SK-N-SH (cell line): ENCODE measurements at regions not wholly inside any gene's neighbourhood (a gene's known extent, or its start where the extent isn't known, plus 50 kb on each side); places are given as distances from the start of the nearest gene placed in this dataset.

ENCODE experiments used
- CTCF ChIA-PET: fragments of 300-600, 350-600 bp; formaldehyde crosslinking; extraction: SDS; loops from one replicate; lab custom pipeline; 2021; lab: Yijun Ruan, JAX
- POLR2A ChIA-PET: fragments of 350-600 bp; sonication (Branson Sonifier 250); formaldehyde crosslinking; extraction: SDS; loops from one replicate; lab custom pipeline; 2020; ENCODE audit warnings: antibody characterized with exemption, inconsistent platforms; lab: Yijun Ruan, JAX
- DNase-seq: peaks from one replicate; pipeline ENCODE4 v3.0.0; 2012
- H2AFZ ChIP-seq: fragments of 200-600 bp; sonication (generic); 2 replicates; pipeline ENCODE4 v1.8.1; 2016; ENCODE audit warnings: antibody characterized with exemption, mild to moderate bottlenecking, low read depth
- H3F3A ChIP-seq: fragments of 200-600 bp; sonication (generic); replicated peaks from 2 replicates; pipeline ENCODE3; 2016; ENCODE audit warnings: antibody characterized with exemption, mild to moderate bottlenecking; ENCODE audit not compliant: insufficient read depth
- H3K27ac ChIP-seq, 2 experiments: fragments of 200-500 bp in 1 of 2; fragments of 200-600 bp in 1 of 2; sonication (Bioruptor generic) in 1 of 2; sonication (generic), shearing (Covaris generic) in 1 of 2; 2 replicates each; pipeline versions ENCODE4 v1.5.1 to v1.6.1; 2014 to 2016; ENCODE audit warnings: low read depth in 2 of 2, inconsistent platforms in 1 of 2, low read length in 1 of 2, mild to moderate bottlenecking in 1 of 2, mixed read lengths in 1 of 2
- H3K27me3 ChIP-seq: fragments of 200-600 bp; sonication (generic), shearing (Covaris generic); 2 replicates; pipeline ENCODE4 v1.6.1; 2016; ENCODE audit warnings: mixed run types; ENCODE audit not compliant: insufficient read depth
- H3K36me3 ChIP-seq, 2 experiments: fragments of 200-500 bp in 1 of 2; fragments of 200-600 bp in 1 of 2; sonication (Bioruptor generic) in 1 of 2; sonication (generic) in 1 of 2; replicated peaks in 1 of 2; 2 replicates each; pipeline versions ENCODE3 to v1.5.1; 2014 to 2016; ENCODE audit warnings: low read length in 1 of 2, mild to moderate bottlenecking in 1 of 2; ENCODE audit not compliant: insufficient read depth in 2 of 2, control insufficient read depth in 1 of 2
- H3K4me1 ChIP-seq, 2 experiments: fragments of 200-500 bp in 1 of 2; fragments of 200-600 bp in 1 of 2; sonication (Bioruptor generic) in 1 of 2; sonication (generic), shearing (Covaris generic) in 1 of 2; 2 replicates each; pipeline versions ENCODE4 v1.5.1 to v1.6.1; 2014 to 2016; ENCODE audit warnings: low read depth in 1 of 2, low read length in 1 of 2, mixed run types in 1 of 2; ENCODE audit not compliant: insufficient read depth in 2 of 2, control insufficient read depth in 1 of 2
- H3K4me2 ChIP-seq: fragments of 200-600 bp; sonication (generic), shearing (Covaris generic); 2 replicates; pipeline ENCODE4 v1.6.1; 2017; ENCODE audit warnings: mixed run types
- H3K4me3 ChIP-seq, 2 experiments: fragments of 200-500 bp in 1 of 2; fragments of 200-600 bp in 1 of 2; sonication (Bioruptor generic) in 1 of 2; sonication (generic), shearing (Covaris generic) in 1 of 2; 2 replicates each; pipeline versions ENCODE4 v1.5.1 to v1.8.1; 2014 to 2016; ENCODE audit warnings: low read depth in 2 of 2, inconsistent platforms in 1 of 2, low read length in 1 of 2, mild to moderate bottlenecking in 1 of 2, mixed read lengths in 1 of 2, moderate library complexity in 1 of 2
- H3K79me2 ChIP-seq: fragments of 200-600 bp; sonication (generic); 2 replicates; pipeline ENCODE4 v1.8.1; 2017; ENCODE audit warnings: mild to moderate bottlenecking; ENCODE audit not compliant: insufficient read depth
- H3K9ac ChIP-seq: fragments of 200-600 bp; sonication (generic); 2 replicates; pipeline ENCODE4 v1.6.1; 2017; ENCODE audit warnings: mixed run types
- H3K9me2 ChIP-seq: fragments of 200-600 bp; sonication (generic); 2 replicates; pipeline ENCODE4 v1.6.1; 2017; ENCODE audit warnings: mixed run types
- H3K9me3 ChIP-seq: fragments of 200-600 bp; sonication (generic); 2 replicates; pipeline ENCODE4 v1.6.1; 2017; ENCODE audit warnings: mixed run types, mild to moderate bottlenecking, moderate library complexity
- H4K20me1 ChIP-seq: fragments of 200-600 bp; sonication (generic); 2 replicates; pipeline ENCODE4 v1.6.1; 2017; ENCODE audit warnings: mild to moderate bottlenecking, mixed run types; ENCODE audit not compliant: insufficient read depth
- CTCF ChIP-seq: fragments of 200-600 bp; sonication (generic); IDR thresholded peaks from 2 replicates; pipeline ENCODE4 v1.6.1; 2017; ENCODE audit warnings: antibody characterized with exemption, mild to moderate bottlenecking, moderate library complexity
- ELF1 ChIP-seq: IDR thresholded peaks from 2 replicates; pipeline ENCODE4 v1.4.0; 2012
- EP300 ChIP-seq, 2 experiments: IDR thresholded peaks; 2 replicates each; pipeline versions ENCODE4 v1.4.0 to v1.6.1; 2012; ENCODE audit warnings: borderline replicate concordance in 1 of 2, low read depth in 1 of 2, low read length in 1 of 2
- EZH2phosphoT487 ChIP-seq: fragments of 200-600 bp; sonication (generic); IDR thresholded peaks from 2 replicates; pipeline ENCODE4 v1.6.1; 2017; ENCODE audit warnings: low read depth, mixed run types, mild to moderate bottlenecking, antibody characterized with exemption, moderate library complexity, borderline replicate concordance
- FOSL2 ChIP-seq: IDR thresholded peaks from 2 replicates; pipeline ENCODE4 v1.4.0; 2012; ENCODE audit warnings: low read depth, mild to moderate bottlenecking, moderate library complexity, borderline replicate concordance
- FOXJ3 ChIP-seq: sonication (generic); formaldehyde crosslinking; IDR thresholded peaks from 2 replicates; pipeline ENCODE4 v1.5.1; 2020; ENCODE audit warnings: mild to moderate bottlenecking, missing genetic modification reagents
- GABPA ChIP-seq: IDR thresholded peaks from 2 replicates; pipeline ENCODE4 v1.4.0; 2012; ENCODE audit warnings: low read depth, mild to moderate bottlenecking
- GATA2 ChIP-seq: sonication (generic); formaldehyde crosslinking; IDR thresholded peaks from 2 replicates; pipeline ENCODE4 v1.5.0; 2020; ENCODE audit warnings: mild to moderate bottlenecking, missing genetic modification reagents
- IRF3 ChIP-seq: fragments of 150-350 bp; IDR thresholded peaks from 2 replicates; pipeline ENCODE4 v1.6.1; 2016; ENCODE audit warnings: mild to moderate bottlenecking, low read depth, low read length
- JUND ChIP-seq: IDR thresholded peaks from 2 replicates; pipeline ENCODE4 v1.4.0; 2012
- MXI1 ChIP-seq: IDR thresholded peaks from 2 replicates; pipeline ENCODE4 v1.6.1; 2012; ENCODE audit warnings: mild to moderate bottlenecking, low read depth, low read length, improper control_type of control experiment
- NRF1 ChIP-seq: IDR thresholded peaks from 2 replicates; pipeline ENCODE4 v1.6.1; 2012; ENCODE audit warnings: low read depth, mild to moderate bottlenecking, low read length
- PBX3 ChIP-seq: IDR thresholded peaks from 2 replicates; pipeline ENCODE4; 2012
- POLR2AphosphoS5 ChIP-seq: IDR thresholded peaks from 2 replicates; pipeline ENCODE4 v1.6.1; 2012; ENCODE audit warnings: low read depth, low read length
- RAD21 ChIP-seq: IDR thresholded peaks from 2 replicates; pipeline ENCODE4 v1.6.1; 2012; ENCODE audit warnings: mild to moderate bottlenecking, low read length
- RCOR1 ChIP-seq: fragments of 150-350 bp; IDR thresholded peaks from 2 replicates; pipeline ENCODE4 v1.6.1; 2017; ENCODE audit warnings: antibody characterized with exemption, low read length
- RFX5 ChIP-seq: IDR thresholded peaks from 2 replicates; pipeline ENCODE4 v1.6.1; 2012; ENCODE audit warnings: mild to moderate bottlenecking, improper control_type of control experiment, low read length
- RXRA ChIP-seq: IDR thresholded peaks from 2 replicates; pipeline ENCODE4 v1.4.0; 2012; ENCODE audit warnings: low read depth, mild to moderate bottlenecking, borderline replicate concordance
- SIN3A ChIP-seq: IDR thresholded peaks from 2 replicates; pipeline ENCODE4 v1.6.1; 2012; ENCODE audit warnings: low read depth, mild to moderate bottlenecking, low read length, moderate library complexity, borderline replicate concordance
- TAF1 ChIP-seq: IDR thresholded peaks from 2 replicates; pipeline ENCODE4 v1.6.1; 2012; ENCODE audit warnings: low read depth, mild to moderate bottlenecking, low read length, moderate library complexity, borderline replicate concordance
- TCF12 ChIP-seq: IDR thresholded peaks from 2 replicates; pipeline ENCODE4 v1.4.0; 2012
- TEAD4 ChIP-seq: IDR thresholded peaks from 2 replicates; pipeline ENCODE4 v1.4.0; 2012; ENCODE audit warnings: mild to moderate bottlenecking, borderline replicate concordance; ENCODE audit not compliant: insufficient read depth
- USF1 ChIP-seq: IDR thresholded peaks from 2 replicates; pipeline ENCODE4 v1.4.0; 2012; ENCODE audit warnings: low read depth, borderline replicate concordance
- YY1 ChIP-seq: IDR thresholded peaks from 2 replicates; pipeline ENCODE4 v1.4.0; 2012; ENCODE audit warnings: low read depth, mild to moderate bottlenecking
- WGBS: methylation state at CpG from one replicate; pipeline ENCODE4 v1.1.6; 2017; ENCODE audit warnings: low lambda C conversion rate; 5-methylcytosine and 5-hydroxymethylcytosine counted together
- TF ChIP-seq, protein P1 (sequence below): IDR thresholded peaks from 2 replicates; pipeline ENCODE4 v1.4.0; 2012; ENCODE audit warnings: low read depth
- TF ChIP-seq, protein P2 (sequence below): IDR thresholded peaks from 2 replicates; pipeline ENCODE4 v1.4.0; 2012; ENCODE audit warnings: low read depth, borderline replicate concordance

GRCh38 chr2:12287220-12287751 lies 429.4 kb upstream of the TRIB2 start:
- H4K20me1 ChIP-seq: no peaks in the 10 kb centered on the region
- H3K4me1 ChIP-seq: peaks cover 3 to 21% of the 10 kb centered on the region in 2 experiments
- H3F3A ChIP-seq: no peaks in the 10 kb centered on the region
- H3K9me3 ChIP-seq: no peaks in the 10 kb centered on the region
- POLR2A ChIA-PET: no interaction called here
- no peak for DNase-seq
- no peaks in the 10 kb centered on the region for H3K36me3 ChIP-seq
- H3K9me2 ChIP-seq: no peaks in the 10 kb centered on the region
- no peaks in the 10 kb centered on the region for H3K79me2 ChIP-seq
- H3K27ac ChIP-seq: peak overlapping the region in 1 of 2 experiments; percentile 62; a peak in 2 of 4 replicates
- no peak overlapping the region for H3K9ac ChIP-seq
- H3K4me2 ChIP-seq: peak overlapping the region; percentile 32
- H3K27me3 ChIP-seq: no peaks in the 10 kb centered on the region
- WGBS: 28% methylated on average over 5 of the region's 5 CpGs
- no peak overlapping the region for H3K4me3 ChIP-seq
- CTCF ChIA-PET: interaction anchor here (0.8 to 1.6 kb wide), 4 partner anchors 9 to 46 kb away, joined by 3 to 4 read pairs (median 4); no protein-coding TSS in a partner anchor
- no peak overlapping the region for H2AFZ ChIP-seq
- TF ChIP-seq PBX3 (peak; percentile 93), JUND (peak; percentile 94), USF1 (no peak), EZH2phosphoT487 (no peak), SIN3A (no peak), YY1 (no peak), TAF1 (no peak), IRF3 (no peak), NRF1 (no peak), TCF12 (peak; percentile 97), RXRA (peak; percentile 81; the same call in 1 of the 2 replicates), RAD21 (no peak), GABPA (no peak), EP300 (IDR thresholded peaks at IDR 0.05; ENCODE audit: borderline replicate concordance in 1 of 2, low read depth in 1 of 2, low read length in 1 of 2) (peak; percentile 46 to 94), GATA2 (CRISPR knock-in tag) (no peak), TEAD4 (peak; percentile 80; the same call in 1 of the 2 replicates), RCOR1 (no peak), ELF1 (no peak; the same call in 1 of the 2 replicates), FOXJ3 (CRISPR knock-in tag) (no peak), RFX5 (no peak), MXI1 (no peak), CTCF (no peak), POLR2AphosphoS5 (peak; percentile 68; the same call in 1 of the 2 replicates), FOSL2 (peak; percentile 71; the same call in 1 of the 2 replicates)
- TF ChIP-seq, protein P1, sequence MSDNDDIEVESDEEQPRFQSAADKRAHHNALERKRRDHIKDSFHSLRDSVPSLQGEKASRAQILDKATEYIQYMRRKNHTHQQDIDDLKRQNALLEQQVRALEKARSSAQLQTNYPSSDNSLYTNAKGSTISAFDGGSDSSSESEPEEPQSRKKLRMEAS: peak; percentile 65; the same call in 1 of the 2 replicates
- TF ChIP-seq, protein P2, sequence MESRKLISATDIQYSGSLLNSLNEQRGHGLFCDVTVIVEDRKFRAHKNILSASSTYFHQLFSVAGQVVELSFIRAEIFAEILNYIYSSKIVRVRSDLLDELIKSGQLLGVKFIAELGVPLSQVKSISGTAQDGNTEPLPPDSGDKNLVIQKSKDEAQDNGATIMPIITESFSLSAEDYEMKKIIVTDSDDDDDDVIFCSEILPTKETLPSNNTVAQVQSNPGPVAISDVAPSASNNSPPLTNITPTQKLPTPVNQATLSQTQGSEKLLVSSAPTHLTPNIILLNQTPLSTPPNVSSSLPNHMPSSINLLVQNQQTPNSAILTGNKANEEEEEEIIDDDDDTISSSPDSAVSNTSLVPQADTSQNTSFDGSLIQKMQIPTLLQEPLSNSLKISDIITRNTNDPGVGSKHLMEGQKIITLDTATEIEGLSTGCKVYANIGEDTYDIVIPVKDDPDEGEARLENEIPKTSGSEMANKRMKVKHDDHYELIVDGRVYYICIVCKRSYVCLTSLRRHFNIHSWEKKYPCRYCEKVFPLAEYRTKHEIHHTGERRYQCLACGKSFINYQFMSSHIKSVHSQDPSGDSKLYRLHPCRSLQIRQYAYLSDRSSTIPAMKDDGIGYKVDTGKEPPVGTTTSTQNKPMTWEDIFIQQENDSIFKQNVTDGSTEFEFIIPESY: peak; percentile 46; the same call in 1 of the 2 replicates
